ENCODE measurements at regions not wholly inside any gene's neighbourhood (a gene's known extent, or its start where the extent isn't known, plus 50 kb on each side); places are given as distances from the start of the nearest gene placed in this dataset.

- no peak for TF ChIP-seq CTCF (IDR thresholded peaks at IDR 0.05 in 2 of 3, conservative IDR thresholded peaks at IDR 0.05 in 1 of 3; ENCODE audit: borderline replicate concordance in 1 of 3, insufficient read depth in 1 of 3, low read depth in 2 of 3, low read length in 2 of 3)
- TF ChIP-seq SIN3A (IDR thresholded peaks at IDR 0.05; ENCODE audit: low read depth): no peak
- TF ChIP-seq SRF (IDR thresholded peaks at IDR 0.05; ENCODE audit: low read depth): no peak
- TF ChIP-seq, protein P1, sequence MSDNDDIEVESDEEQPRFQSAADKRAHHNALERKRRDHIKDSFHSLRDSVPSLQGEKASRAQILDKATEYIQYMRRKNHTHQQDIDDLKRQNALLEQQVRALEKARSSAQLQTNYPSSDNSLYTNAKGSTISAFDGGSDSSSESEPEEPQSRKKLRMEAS (IDR thresholded peaks at IDR 0.05): no peak
- no peak for TF ChIP-seq JUND (IDR thresholded peaks at IDR 0.05)
- TF ChIP-seq CEBPB (IDR thresholded peaks at IDR 0.05; ENCODE audit: low read depth): no peak
- no peak for TF ChIP-seq EZH2phosphoT487 (IDR thresholded peaks at IDR 0.05; ENCODE audit: borderline replicate concordance)
- no peak for TF ChIP-seq POLR2A (IDR thresholded peaks at IDR 0.05; ENCODE audit: borderline replicate concordance, extremely low read depth, insufficient read depth, insufficient read length)
Observed at GRCh38 chr13:65784088-65784816, 1445.9 kb downstream of the PCDH9 start.

All from HCT116 (cell line).